ENCODE measurements at regions not wholly inside any gene's neighbourhood (a gene's known extent, or its start where the extent isn't known, plus 50 kb on each side); places are given as distances from the start of the nearest gene placed in this dataset.
"Not testable (repeated sequence)": the region's sequence is repeated elsewhere in the genome, so short reads cannot be mapped to it uniquely, and the experiment has no call there.

DNA sequence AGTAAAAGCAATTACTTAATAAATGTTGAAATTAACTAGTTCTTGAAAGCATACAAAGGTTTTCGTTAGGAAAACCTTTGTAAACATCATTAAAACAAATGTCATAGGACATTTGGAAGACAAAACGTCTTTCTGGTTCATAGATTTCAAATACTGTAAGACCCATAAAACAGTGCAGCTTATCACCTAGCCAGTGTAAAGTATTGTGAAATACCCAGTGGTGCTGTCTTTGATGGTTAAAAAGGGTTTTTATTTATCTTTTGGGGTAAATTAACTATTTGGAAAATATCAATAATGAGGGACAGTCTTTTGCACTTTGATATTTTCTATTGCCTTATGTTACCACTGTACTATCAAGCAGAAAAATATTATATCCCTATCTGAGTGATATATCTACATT is 120.0 kb upstream of the FAM98A start:
- no peak for DNase-seq

GRCh38 chr2:33712674-33713073 is 113.6 kb upstream of the FAM98A start:
- no peak for DNase-seq

- DNase-seq, result no peak
Measured at GRCh38 chr2:33709951-33710350, 110.9 kb upstream of the FAM98A start.

DNA sequence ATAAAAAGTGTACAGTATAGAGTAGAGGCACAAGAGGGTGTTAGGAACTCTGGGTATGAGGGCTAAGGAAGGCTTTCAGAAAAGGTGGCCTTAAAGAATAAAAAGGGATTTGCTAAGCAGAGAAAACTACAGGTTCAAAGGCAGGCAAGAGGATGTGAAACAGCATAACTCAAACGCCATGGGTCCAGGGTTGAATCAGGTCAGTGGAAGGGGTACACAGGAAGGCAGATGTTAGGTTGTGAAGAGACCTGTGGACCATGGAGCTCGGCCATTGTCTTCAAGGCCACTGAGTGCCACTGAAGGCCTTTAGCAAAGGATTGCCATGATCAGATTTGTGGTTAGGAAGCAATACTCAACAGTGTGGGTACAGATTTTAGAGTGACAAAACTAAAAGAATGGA is 108.2 kb upstream of the FAM98A start:
- DNase-seq, result no peak

DNA sequence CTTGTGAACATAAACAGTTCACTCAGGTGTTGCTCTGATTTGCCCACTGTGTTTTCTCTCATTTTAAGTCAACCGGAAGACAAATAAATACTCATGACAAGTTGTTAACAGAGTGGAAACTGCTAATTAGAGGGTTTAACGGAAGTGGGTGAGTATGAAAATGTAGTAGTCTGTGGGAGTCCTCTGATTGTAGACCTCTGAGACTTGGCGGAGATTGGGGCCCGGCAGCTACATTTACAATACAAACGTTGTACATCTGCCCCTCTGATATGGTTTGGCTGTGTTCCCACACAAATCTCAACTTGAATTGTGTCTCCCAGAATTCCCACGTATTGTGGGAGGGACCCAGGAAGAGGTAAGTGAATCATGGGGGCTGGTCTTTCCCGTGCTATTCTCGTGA is 107.3 kb upstream of the FAM98A start:
- peak in 1 of 2 donors; percentile 2 for DNase-seq

DNA sequence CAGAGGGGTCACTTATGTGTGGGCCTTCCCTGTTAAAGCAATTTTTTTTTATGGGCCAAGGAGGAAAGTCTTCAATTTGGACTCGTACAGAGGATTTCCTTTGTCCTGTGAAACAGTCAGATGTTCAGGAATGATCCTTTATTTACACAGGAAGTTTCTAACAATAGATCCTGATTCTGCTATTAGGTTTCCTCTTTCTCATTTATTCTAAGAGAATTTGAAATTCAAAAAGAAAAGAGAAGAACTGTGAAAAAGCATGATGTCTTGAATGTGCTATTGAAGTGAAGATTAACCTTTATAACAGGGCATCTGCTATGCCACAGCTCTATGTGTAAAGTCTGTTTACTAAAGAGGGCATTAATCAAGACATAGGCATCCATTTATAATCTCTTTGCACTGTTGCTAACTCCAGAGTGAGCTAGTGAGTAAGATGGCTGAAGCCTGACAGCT is 105.3 kb upstream of the FAM98A start:
- no peak for DNase-seq

DNA sequence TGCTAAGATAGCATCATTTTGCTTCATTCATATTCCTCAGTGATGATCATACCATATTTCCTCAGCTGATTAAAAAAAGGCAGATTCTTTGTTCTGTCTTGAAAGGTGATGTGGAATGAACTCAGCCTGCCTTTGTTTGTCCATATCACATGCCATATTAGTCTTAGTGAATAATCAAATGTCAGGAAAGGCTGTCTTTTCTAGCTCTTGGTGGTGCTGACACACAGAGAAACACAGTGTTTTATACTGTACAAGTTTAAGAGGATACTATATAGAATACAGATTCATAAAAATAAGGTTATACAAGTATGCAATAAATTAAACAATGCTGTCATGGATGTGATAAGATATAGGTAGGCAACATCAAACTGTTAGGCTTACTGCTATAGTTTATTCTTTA is 97.1 kb upstream of the FAM98A start:
- DNase-seq, result no peak

DNA sequence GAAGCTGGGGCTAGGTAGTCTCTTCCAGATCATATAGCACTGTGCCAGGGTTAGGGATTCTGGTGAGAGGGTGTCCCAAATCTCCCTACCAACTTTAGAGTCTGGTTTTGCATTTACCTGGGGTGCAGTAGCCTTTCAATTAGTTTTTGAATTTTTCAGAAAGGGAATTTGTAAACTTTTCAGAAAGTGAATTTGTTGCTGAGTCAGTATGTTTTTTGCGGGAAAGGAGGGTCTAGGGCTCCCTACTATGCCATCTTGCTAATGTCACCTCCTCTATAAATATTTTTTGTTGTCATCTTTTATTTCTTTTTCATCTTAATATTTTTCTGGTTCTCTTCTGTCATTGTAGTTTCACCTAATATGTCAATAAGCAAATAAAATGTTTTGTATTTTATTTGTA is 95.8 kb upstream of the FAM98A start:
- DNase-seq, result no peak

DNA sequence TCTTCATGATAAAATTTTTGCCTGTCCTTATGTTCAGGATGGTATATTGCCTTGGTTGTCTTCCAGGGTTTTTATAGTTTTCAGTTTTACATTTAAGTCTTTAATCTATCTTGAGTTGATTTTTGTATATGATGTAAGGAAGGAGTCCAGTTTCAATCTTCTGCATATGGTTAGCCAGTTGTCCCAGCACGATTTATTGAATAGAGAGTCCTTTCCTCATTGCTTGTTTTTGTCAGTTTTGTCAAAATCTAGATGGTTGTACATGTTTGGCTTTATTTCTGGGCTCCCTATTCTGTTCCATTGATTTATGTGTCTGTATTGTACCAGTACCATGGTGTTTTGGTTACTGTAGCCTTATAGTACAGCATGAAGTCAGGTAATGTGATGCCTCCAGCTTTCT is 91.6 kb upstream of the FAM98A start:
- not testable (repeated sequence) for DNase-seq

- no peak for DNase-seq
Measured at GRCh38 chr2:33681364-33681757, 82.3 kb upstream of the FAM98A start.

- no peak for DNase-seq
Measured at GRCh38 chr2:33680644-33681363, 81.7 kb upstream of the FAM98A start.

- DNase-seq, result no peak
Measured at GRCh38 chr2:33678436-33678835, 79.3 kb upstream of the FAM98A start.

GRCh38 chr2:33673937-33674336 is 74.8 kb upstream of the FAM98A start:
- DNase-seq, result no peak

DNA sequence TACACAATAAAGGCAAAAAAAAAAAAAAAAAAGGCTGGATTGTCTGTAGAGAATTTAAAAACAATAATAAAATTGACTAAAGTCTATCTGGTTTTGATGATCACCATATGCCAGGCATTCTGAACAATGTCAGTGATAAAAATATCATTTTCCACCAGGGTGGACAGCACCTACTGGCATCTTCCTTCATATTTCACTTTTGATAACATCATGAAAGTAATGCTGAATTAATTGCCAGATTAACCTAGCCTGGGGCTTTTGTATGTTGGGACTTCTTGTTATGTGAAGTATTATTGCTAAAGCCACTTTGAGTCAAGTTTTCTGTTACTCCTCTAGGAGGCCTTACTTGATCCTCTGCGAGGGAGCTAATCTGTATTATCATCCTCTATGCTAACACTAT is 73.8 kb upstream of the FAM98A start:
- DNase-seq, result no peak

GRCh38 chr2:33672389-33672788 is 73.3 kb upstream of the FAM98A start:
- no peak for DNase-seq

GRCh38 chr2:33671198-33671597 is 72.1 kb upstream of the FAM98A start:
- no peak for DNase-seq

GRCh38 chr2:33670392-33670937 is 71.4 kb upstream of the FAM98A start:
- DNase-seq, result no peak

- DNase-seq, result no peak
Measured at GRCh38 chr2:33666879-33667278, 67.8 kb upstream of the FAM98A start.

- no peak for DNase-seq
Measured at GRCh38 chr2:33665039-33665438, 65.9 kb upstream of the FAM98A start.

DNA sequence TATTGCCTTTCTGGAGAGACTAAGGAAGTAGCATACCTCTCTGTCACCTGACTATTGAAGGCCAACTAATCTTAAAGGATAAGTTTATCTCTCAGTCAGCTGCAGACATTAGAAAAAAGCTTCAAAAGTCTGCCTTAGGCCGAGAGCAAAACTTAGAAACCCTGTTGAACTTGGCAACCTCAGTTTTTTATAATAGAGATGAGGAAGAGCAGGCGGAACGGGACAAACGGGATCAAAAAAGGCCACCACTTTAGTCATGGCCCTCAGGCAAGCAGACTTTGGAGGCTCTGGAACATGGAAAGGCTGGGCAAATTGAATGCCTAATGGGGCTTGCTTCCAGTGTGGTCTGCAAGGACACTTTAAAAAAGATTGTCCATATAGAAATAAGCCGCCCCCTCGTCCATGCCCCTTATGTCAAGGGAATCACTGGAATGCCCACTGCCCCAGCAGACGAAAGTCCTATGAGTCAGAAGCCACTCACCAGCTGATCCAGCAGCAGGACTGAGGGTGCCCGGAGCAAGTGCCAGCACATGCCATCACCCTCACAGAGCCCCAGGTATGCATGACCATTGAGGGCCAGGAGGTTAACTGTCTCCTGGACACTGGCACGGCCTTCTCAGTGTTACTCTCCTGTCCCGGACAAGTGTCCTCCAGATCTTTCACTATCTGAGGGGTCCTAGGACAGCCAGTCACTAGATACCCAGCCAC is 61.5 kb upstream of the FAM98A start:
- no peak for DNase-seq

GRCh38 chr2:33655626-33656320 is 56.7 kb upstream of the FAM98A start:
- no peak for DNase-seq

DNA sequence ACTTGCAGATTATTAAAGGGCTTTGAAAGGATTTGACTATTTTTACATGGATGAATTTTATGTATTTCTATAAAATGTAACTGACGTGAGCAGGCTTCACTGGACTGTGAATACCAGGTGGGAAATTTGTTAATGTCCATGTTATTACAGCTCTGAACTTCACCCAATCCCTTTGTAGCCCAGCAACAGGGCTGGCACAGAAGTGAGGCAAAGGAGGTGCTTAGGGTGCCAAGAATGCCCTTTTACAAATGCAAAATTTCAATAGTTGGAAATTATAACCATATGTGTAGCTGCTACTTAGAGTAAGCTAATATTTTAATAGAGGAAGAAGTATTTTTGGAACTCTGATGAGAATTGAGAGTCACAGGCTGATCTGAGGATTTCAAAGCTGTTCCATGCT is 53.7 kb upstream of the FAM98A start:
- DNase-seq, result no peak

- DNase-seq, result no peak
Measured at GRCh38 chr2:33650171-33650570, 51.1 kb upstream of the FAM98A start.

Measured in inflammatory macrophage treated with lipopolysaccharide for 1 hour (primary cell).